GM19035 (cell line): ENCODE measurements at regions not wholly inside any gene's neighbourhood (a gene's known extent, or its start where the extent isn't known, plus 50 kb on each side); places are given as distances from the start of the nearest gene placed in this dataset.

Source experiments
- ATAC-seq: cut with Tn5 transposase; IDR thresholded peaks from one replicate; pipeline ENCODE4 v1.9.1; 2021; ENCODE audit not compliant: unreplicated experiment

DNA sequence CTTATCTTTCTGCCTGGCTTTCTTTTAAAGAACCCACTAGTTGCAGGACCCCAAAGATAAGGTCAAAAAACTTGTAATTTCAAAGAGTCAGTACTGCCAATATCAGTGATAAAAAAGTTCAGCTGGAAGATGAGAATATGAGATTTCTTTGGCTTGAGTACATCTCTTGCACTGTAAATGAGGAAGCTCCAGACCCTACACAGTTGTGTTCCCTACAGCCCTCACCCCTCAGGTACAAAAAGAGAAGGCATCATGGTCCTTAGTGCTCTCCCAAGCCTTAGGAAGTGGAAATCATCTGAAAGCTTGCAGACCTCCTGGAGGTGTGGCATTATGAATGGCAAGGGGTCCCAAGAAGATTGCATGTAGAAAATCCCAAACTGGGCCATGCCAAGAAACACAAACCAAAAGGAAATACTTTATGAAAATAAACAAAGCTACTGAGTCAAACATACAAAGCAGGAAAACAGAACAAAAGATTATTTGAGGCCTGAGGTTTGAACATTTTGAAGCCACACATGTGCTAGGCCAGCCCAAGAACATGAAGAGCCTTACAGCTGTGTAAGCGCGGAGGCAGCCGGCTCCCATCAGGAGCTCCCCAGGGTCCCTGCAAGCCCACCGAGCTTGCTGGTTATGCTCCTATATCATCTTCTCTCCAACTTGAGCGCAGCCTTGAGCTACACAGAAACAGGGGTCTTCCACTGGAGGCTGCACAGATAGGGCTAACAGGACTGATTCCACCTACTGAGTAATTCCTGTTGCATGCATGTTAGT lies 217.0 kb downstream of the OSR1 start:
- no peak for ATAC-seq

DNA sequence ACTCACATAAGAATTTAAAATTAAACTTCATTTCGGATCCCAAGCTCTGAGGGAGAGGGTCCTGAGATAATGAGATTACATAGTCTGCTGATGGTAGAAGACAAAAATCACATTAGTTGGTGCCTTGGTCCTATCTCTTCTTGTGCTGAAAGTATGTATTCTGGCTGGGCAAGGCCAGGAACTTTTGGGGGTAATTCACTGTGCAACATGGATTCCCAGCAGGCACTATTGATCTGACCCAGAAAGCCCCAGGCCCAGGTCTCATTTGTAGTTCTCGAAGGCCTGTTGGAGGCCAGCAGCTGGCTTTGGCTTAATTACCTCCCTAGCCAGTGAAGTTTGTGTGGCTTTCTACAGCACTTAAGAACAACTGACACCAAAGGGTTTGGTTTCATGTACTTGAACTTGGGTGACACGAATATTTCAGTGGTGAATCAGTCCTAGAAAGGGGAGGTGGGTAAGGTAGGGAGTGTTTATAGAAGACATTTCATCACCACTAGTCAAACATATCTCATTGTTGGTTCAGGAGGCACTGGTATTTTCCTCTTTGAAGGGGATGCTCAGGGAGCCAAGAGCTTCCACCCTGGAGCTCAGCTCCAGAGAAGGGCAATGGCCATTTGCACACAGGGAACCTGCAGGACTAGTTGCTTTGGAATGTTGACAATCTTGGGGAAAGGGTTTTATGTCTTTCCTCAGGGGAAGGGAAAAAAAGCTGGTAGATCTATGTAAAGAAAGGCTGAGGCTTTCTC lies 217.8 kb downstream of the OSR1 start:
- ATAC-seq = no peak

DNA sequence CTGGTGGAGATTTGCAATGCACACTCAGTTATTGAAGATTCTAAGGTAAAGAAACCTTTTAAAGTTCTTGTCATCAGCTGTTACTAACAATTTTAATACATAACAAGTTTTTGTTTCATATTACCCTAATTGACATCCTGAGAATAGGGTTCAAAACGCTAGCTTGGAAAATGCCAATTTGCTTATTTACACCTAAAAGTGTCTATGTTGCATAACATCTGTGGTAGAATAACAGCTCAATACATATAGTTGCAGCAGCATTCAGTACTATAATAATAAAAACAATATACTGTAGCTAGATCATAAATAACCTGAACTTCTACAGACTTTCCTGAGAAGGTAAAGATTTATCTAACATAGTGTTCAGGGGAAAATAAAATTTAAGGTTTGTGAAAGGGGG lies 219.0 kb downstream of the OSR1 start:
- ATAC-seq = no peak

DNA sequence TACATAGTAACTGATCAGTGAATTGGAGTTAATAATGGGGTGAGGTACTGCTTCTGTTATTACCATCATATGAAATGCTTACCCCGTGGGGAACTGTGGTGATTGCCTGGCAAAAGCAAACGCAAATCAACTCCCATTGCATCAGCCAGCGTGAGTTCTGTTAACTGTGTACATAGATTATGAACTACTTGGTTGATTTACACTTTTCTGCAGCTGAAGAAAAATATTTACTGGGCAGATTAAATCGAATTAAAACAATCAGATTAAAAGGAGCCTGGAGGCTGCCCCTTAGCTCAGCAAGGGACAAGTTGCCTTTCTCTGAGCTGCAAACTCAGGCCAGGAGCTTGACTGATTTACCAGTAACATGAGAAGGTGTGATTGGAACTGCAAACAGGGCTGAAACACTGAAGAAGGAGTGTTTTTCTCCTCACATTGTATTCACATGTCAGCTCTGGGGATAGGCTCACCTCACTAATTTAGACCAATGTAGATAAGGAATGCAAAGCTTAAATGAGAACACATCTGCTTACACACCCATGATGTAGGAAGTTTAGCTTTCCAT lies 220.1 kb downstream of the OSR1 start:
- no peak for ATAC-seq

DNA sequence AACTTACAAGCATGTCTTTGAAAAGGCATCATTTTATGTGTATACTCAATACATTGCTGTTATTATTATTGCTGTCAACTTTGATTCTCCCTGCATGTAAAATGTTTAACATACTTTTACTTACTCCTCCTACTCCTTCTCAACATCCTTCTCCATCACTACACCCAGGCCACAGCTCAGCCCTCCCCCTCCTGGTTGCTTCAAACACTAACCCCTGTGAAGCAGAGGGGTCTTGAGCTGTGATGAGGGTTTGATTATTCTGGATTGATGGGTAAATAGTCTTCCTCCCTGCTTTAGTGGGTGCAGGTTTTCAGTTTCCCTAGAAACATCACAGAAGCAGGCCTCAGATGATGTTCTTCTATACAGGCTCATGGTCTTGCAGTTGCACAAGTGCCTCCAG lies 221.0 kb downstream of the OSR1 start:
- ATAC-seq = no peak

DNA sequence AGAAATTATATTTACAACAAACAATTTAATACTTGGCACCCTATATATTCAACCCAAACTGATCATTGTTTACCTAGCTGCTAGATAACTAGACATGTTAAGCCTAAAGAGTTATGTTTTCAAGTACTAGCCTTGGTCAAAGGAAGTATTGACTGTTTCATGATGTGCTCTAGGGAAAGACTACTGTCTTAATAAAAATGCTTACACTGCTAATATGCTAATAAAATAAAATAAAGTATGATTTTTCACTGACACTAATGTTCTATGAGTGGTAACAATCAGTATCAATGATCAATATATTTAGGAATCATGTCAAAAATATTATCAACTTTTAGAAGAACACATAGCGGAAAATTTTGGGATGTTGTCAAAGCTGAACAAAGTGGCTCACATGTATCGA lies 225.5 kb downstream of the OSR1 start:
- ATAC-seq = no peak

DNA sequence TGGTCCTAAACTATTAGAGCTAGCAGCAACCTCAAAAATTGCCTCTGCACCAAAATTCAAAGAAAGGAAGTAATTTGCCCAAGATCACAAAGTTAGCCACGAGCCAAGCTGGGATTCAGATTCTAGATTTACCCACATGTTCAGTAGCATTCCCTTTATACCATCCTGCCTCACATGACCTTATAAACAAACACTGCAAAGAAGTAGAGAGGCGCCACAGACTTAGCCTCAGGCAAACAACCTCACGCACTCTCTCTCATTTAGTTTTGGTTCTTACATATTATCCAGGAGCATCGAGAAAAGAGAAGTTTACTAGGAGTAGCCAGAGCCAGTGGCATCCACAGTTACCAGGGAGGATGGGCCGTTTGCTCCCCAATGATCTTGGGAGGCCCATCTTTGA lies 226.6 kb downstream of the OSR1 start:
- no peak for ATAC-seq

DNA sequence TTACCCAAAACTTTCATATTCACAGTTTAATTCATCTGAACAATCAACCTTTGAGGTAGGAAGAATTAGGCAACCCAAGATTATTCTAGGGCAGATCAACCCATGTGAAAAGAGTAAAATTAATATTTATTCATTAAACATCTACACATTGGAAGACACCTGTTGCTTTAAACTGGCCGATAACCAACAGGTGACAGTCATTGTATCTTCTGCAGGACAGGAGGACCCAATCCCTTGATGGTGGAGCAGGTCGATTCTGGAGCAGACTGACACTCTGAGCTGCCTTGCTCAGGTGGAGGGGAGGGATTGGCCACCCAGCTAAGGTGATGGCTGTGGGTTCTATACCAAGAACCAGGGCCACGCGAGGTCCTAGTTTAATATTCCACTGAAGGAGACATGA lies 230.3 kb downstream of the OSR1 start:
- ATAC-seq = no peak

DNA sequence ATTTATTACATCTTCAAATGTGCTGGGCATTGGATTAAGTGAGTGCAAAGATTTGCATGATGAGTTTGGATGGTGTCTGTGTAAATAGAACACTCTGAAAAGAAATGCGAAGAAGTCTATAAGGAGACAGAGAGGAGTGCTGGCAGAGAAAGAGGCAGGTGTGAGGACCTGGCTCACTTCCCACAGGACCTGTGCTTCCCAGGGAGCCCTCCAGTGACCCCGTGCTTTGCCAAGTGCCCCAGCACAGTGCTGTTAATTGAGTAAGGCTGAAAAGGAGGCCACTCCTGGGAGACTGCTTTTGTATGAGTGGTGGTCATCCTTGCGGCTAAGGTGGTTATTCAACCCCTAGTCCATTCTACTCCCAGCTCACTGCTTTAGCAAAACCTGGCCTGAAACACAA lies 230.8 kb downstream of the OSR1 start:
- no peak for ATAC-seq

DNA sequence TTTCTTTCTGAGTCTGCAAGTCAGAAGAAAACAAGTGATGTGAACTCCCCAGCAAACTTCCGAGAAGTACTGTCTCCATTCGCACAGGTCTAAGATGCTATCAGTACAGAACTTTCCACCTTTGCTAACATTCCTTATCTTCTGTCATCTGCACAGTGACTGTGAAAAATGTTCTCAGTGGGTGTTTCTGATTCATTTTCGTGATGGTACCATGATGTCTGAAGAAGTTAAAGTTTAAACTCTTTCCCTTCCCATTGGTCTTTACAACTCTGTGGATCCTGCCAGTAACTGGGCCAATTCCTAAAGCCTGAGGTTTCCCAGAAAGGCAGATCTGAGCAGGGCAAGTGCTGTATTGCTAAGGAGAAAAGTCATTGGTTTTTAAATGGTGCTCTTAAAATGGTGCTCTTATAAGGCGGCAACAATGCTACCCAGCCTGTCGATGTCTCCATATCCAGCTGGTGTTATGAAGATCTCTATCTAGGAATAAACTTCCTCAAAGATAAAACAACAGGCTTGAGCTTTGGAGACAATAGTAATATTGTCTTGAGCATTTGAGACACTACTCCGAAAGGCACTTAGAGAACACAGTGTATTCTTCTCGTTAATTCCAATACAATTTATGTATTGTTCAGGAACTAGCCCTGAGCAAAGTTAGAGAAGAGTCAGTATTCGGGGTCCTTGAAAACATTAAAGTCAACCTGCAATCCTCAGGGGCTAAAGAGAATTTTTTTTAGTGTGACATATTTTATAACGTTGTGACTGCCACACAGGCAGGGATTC lies 232.3 kb downstream of the OSR1 start:
- no peak for ATAC-seq

DNA sequence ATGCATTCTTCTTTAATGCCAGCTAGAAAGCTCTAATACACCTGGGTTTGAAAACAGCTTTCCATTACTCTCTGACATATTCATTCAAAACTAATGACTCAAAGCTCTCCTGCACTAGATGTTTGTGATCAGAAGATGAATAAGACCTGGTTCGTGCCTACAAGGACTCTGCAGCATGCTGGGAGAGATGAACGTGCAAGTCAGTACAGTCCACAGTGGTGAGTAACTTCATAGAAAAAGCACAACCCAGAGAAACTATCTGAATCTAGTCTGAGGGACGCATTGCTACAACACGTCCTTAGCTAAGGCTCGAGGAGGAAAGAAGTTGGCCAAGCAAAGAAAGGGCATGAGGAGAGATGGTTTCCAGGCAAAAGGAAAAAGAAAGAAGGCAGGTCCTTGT lies 234.3 kb downstream of the OSR1 start:
- ATAC-seq = no peak

DNA sequence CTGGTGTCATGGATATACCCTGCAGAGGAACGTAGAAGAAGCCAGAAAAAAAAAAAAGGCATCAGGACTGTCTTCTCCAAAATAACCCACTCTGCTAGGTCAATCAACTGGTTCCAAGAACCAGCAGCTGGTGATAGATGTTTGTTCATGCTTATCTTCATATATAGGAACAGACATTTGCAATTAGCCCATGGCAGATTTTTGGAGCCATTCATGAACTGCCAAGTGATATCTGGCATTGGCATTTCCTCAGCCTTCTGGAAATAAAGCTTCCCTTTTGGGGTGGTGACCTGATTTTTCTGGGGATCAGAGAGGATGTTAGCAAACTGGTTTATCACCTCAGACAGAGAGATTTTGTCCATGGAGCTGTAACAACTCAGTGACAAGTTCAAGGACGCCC lies 234.9 kb downstream of the OSR1 start:
- ATAC-seq = no peak

DNA sequence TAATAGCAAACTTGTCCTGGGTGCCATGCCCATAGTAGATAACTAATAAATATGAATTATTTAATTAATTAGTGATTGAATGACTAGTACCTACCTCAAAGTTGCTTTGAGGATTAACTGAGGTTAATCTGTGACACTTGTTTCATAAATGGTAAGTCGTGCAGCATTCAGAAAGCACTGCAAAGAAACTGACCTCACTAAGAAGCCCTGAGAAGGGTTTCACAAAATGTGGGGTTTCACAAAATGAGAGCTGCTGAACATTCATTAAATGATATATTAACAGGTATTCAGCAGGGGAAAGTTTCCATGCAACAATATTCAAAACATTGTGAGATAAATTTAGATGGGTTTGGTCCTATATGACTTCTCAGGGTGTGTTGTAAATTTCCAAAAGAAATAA lies 236.2 kb downstream of the OSR1 start:
- ATAC-seq = no peak

DNA sequence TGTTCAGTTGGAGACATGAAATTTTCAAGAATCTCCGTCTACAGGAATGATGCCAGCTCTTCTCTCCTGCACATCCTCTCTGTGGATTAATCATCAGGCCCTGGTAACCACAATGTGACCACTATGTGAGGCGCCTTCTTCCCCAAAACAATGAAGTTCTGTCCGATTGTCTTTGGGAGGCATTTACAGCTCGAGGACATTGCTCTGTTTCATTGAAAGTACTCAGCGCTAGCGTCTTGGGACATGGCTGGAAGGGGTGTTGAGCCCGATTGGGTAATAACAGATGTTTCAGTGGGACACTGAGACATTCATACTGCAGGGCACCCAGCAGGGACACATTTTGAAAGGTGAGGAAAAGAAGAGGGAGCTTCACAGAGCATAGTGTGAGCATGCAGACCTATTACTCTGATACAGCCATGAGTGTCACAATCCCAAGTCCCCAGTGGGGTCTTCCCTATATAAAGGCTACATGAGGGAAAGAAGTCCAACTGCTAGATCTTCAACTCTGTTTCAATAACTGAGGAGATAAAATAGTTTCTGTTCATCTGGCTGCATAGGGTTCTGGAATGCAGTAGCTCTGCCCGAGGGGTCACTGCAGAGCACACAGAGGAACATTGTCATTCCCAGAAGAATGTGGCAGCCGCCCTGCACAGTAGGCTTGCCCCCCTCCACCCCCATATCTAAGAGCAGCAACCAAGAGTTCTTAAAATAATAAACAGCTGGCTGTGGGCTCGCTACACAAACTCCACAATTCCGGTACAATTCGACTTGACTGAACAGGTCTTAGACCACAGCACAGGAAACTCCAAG lies 237.3 kb downstream of the OSR1 start:
- ATAC-seq = no peak

DNA sequence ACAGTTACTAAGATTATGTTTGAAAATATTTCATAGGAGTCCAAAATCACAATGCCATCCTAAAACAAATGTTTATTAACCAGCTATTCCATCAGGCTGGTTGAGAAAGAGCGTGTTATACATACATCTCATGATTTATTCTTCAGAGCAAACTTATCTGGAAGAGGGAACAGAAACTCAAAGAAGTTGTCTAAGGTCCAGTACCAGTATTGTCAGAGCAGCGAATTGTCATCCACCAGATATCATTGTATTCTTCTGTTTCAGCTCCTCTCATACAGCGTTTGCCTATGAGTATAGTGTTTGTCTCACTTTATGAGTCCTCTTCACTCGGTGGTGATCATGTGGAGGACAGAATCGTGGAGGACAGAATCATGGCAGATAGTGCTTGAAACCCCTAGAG lies 238.2 kb downstream of the OSR1 start:
- no peak for ATAC-seq

DNA sequence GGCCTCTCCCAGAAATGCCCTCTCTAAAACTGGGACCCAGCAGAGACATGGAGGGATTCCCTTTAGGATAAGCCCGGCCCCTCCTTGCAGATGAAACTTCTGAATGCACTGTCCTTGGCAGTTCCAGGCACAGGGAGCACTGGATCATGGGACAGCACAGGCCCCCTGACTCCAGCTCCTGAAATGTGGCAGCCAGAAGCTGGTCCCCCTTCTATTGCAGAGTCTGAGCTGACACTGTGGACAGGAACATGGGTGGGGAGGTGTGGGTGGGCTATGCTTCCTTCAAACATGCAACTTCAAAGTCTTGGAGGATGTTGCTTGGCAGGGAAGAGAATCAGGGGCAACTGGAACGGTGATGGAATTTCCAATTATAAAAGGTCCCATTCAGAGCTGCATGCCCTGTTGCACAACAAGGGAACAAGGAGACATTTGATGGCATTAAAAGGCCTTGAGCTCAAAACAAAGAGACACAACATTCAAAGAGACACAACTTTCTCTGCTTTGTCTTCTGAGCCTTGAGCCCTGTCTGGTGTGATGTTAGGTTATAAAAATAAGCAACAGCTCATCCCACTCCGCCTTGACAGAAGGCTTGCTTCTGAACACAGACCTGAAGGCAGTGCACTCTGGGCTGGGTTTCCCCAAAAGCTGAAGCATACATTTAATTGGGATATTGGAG lies 239.0 kb downstream of the OSR1 start:
- no peak for ATAC-seq

DNA sequence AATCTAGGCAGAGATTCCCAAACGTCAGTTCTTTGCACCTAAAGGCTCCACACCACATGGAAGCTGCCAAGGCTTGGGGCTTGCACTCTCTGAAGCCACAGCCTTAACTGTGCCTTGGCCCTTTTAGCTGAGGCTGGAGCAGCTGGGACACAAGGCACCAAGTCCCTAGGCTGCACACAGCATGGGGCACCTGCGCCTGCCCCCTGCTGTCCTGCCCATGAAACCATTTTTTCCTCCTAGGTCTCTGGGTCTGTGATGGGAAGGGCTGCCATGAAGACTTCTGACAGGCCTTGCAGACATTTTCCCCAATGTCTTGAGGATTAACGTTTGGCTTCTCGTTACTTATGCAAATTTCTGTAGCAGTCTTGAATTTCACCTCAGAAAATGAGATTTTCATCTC lies 241.5 kb downstream of the OSR1 start:
- no peak for ATAC-seq

DNA sequence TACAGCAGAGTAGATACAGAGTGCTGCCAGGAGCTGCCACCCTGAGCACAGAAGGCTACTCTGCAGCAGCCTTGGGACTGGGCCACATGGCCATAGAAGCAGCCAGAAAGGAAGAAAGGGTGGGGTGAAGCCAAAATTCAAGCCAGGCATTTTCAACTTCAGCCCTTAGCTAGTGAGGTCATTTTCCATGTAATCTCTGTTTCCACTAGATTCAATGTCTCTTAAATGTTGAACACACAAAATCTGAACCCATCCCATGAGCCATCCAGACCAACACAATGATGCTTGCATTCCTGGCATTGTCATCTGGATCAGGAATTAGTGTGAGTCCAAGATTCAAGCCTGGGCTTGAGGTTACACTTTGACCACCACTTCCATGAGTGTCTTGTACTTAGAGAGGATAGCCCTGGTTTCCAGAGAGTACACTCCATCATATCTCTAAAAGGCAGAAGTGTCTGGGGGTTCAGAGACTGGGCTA lies 243.6 kb downstream of the OSR1 start:
- ATAC-seq = no peak

DNA sequence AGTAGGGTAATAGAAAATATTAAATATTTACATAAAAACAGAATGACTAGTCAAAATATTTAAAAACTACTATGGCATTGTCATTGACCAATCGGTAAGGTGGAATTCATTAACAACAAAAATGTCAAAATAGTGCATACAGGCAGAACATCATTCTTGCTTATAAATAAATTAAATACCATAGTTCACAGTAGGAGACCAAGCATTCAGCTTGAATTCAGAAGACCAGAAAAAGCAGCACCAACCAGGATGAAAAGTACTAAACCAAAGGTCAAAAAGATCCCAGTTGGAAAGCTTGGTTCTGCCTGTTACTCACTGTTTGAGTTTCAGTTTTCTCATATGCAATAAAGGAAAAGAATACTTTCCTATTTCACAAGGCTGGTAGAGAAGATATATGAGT lies 244.3 kb downstream of the OSR1 start:
- no peak for ATAC-seq

DNA sequence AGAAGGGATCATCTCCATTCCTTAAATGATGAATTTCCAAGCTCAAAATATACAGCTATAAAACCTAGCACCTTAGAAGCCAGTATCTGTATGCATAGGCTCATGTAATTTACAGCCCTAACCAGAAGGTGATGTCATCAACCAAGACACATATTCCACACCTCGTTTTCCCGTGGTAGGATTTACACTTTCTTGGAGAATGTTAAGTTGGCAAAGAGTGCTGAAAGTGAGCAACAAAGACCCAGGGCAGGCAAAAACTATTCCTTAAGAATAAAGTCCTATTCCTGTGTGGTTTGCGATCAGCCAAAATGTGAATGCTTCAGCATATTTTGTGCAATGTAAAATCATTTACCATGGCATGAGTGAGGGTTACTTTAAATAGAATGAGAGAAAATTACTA lies 247.1 kb downstream of the OSR1 start:
- ATAC-seq = no peak
